ENCODE measurements at regions not wholly inside any gene's neighbourhood (a gene's known extent, or its start where the extent isn't known, plus 50 kb on each side); places are given as distances from the start of the nearest gene placed in this dataset.

DNA sequence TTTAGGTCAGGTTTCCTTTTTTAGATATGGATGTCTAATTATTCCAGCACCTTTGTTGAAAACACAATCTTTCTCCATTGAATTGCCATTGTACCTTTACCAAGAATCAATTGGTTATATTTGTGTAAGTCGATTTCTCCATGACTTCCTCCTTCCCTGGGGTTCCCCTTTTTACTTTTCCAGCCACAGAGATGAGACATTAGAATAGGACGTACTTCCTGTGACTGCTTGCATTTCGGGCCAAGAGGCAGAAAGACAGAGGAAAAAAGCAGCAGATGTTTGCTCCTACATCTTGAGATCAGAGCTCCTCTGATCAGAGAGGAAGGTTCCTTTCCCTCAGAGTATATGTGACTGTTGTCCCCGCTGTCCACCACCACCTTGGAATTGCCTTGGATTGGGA is 453.7 kb upstream of the RGS6 start:
- Mint-ChIP-seq H3K4me3 (no peak overlapping the region), H3K9me3 (no peaks in the 10 kb centered on the region), H3K27ac (peak overlapping the region; percentile 46), H3K36me3 (ENCODE audit: low read depth) (0 out of 3 replicates have a peak, but pooled peaks cover under 1% of the 10 kb centered on the region), H3K27me3 (ENCODE audit: insufficient read depth, low read depth, poor library complexity) (no peaks in the 10 kb centered on the region), H3K4me1 (peaks cover 49% of the 10 kb centered on the region)
- peaks cover 18% of the 10 kb centered on the region; the same call in 1 of the 2 replicates for H3K4me1 ChIP-seq (ENCODE audit: insufficient read depth)
- H3F3A ChIP-seq (replicated peaks; ENCODE audit: low read depth) = no peaks in the 10 kb centered on the region
- H3K79me2 ChIP-seq (replicated peaks; ENCODE audit: insufficient read depth) = peaks cover 29% of the 10 kb centered on the region
- no peaks in the 10 kb centered on the region for H4K20me1 ChIP-seq (replicated peaks; ENCODE audit: insufficient read depth)
- H3K36me3 ChIP-seq (ENCODE audit: insufficient read depth) = no peaks in the 10 kb centered on the region
- H3K27me3 ChIP-seq (ENCODE audit: insufficient read depth) = no peaks in the 10 kb centered on the region
- H3K4me2 ChIP-seq = no peak overlapping the region
- H3K27ac ChIP-seq (ENCODE audit: low read depth) = peak overlapping the region; percentile 33; the same call in 1 of the 2 replicates
- no peak overlapping the region for H3K4me3 ChIP-seq
- H2AFZ ChIP-seq = no peak overlapping the region
- no peak for TF ChIP-seq EZH2phosphoT487 (IDR thresholded peaks at IDR 0.05; ENCODE audit: unreplicated experiment)
- TF ChIP-seq POLR2AphosphoS5 (IDR thresholded peaks at IDR 0.05; ENCODE audit: low read depth) = no peak
- no peak for TF ChIP-seq CREB1 (CRISPR knock-in tag; IDR thresholded peaks at IDR 0.05; ENCODE audit: low read depth)
- no peak for TF ChIP-seq ETS1 (IDR thresholded peaks at IDR 0.05)
- TF ChIP-seq NANOG (IDR thresholded peaks at IDR 0.05; ENCODE audit: borderline replicate concordance) = no peak
- no peak for TF ChIP-seq EZH2 (IDR thresholded peaks at IDR 0.05; ENCODE audit: low read depth, unreplicated experiment)
- TF ChIP-seq REST (IDR thresholded peaks at IDR 0.05; ENCODE audit: unreplicated experiment) = no peak
- TF ChIP-seq JUNB (IDR thresholded peaks at IDR 0.05; ENCODE audit: unreplicated experiment) = no peak
- TF ChIP-seq CTCF (conservative IDR thresholded peaks at IDR 0.05; ENCODE audit: low read depth in 2 of 2) = no peak
- no peak for TF ChIP-seq ZNF462 (CRISPR knock-in tag; IDR thresholded peaks at IDR 0.05)
- TF ChIP-seq ZNF331 (CRISPR knock-in tag; IDR thresholded peaks at IDR 0.05; ENCODE audit: low read depth) = no peak
- TF ChIP-seq STAT1 (IDR thresholded peaks at IDR 0.05; ENCODE audit: unreplicated experiment) = no peak
- TF ChIP-seq ZNF114 (CRISPR knock-in tag; IDR thresholded peaks at IDR 0.05) = no peak
- no peaks in the 10 kb centered on the region for H3K9me2 ChIP-seq (ENCODE audit: insufficient read depth)
- no peak for ATAC-seq
- no peak for DNase-seq (ENCODE audit: low spot score)

Data from GM23338 (cell line).